ENCODE measurements at regions not wholly inside any gene's neighbourhood (a gene's known extent, or its start where the extent isn't known, plus 50 kb on each side); places are given as distances from the start of the nearest gene placed in this dataset.

GRCh38 chr7:19619122-19619521, 89.7 kb downstream of the POLR1F start:
- no peaks in the 10 kb centered on the region for H3K36me3 ChIP-seq (ENCODE audit: insufficient read depth, low read length)
- DNase-seq (ENCODE audit: low read depth), result no peak
- no peak for TF ChIP-seq CTCF (IDR thresholded peaks at IDR 0.05; ENCODE audit: insufficient read depth, low read depth, low read length)
- TF ChIP-seq EZH2 (IDR thresholded peaks at IDR 0.05; ENCODE audit: insufficient read depth, low read length), result no peak
- FAIRE-seq, result no peak
- H3K27me3 ChIP-seq (ENCODE audit: insufficient read depth, low read length), result no peaks in the 10 kb centered on the region
- H3K9ac ChIP-seq (ENCODE audit: low read length), result no peak overlapping the region
- H3K9me3 Mint-ChIP-seq (ENCODE audit: unreplicated experiment), result no peaks in the 10 kb centered on the region
- H2AFZ ChIP-seq (ENCODE audit: low read depth, low read length), result no peak overlapping the region
- H4K20me1 ChIP-seq (ENCODE audit: insufficient read depth, low read length), result no peaks in the 10 kb centered on the region
- no peak overlapping the region for H3K4me3 Mint-ChIP-seq (ENCODE audit: unreplicated experiment)
- no peaks in the 10 kb centered on the region for H3K9me3 ChIP-seq (ENCODE audit: insufficient read depth, low read depth, low read length)
- H3K27me3 Mint-ChIP-seq (ENCODE audit: low read depth, unreplicated experiment), result no peaks in the 10 kb centered on the region
- no peaks in the 10 kb centered on the region for H3K4me1 Mint-ChIP-seq (ENCODE audit: low read depth, unreplicated experiment)
- no peak overlapping the region for H3K27ac ChIP-seq (ENCODE audit: low read depth, low read length)
- no peaks in the 10 kb centered on the region for H3K4me1 ChIP-seq (ENCODE audit: insufficient read depth, low read length)
- no peak overlapping the region for H3K27ac Mint-ChIP-seq (ENCODE audit: unreplicated experiment)
- no peaks in the 10 kb centered on the region for H3K36me3 Mint-ChIP-seq (ENCODE audit: low read depth, unreplicated experiment)
- H3K4me3 ChIP-seq (ENCODE audit: insufficient read depth, low read depth, low read length), result no peak overlapping the region
- no peaks in the 10 kb centered on the region for H3K79me2 ChIP-seq (ENCODE audit: insufficient read depth, low read length)
- no peak overlapping the region for H3K4me2 ChIP-seq (ENCODE audit: low read length)

- Histone ChIP-seq H2AFZ (ENCODE audit: low read depth, low read length) (no peak overlapping the region), H3K4me1 (ENCODE audit: insufficient read depth, low read length) (no peaks in the 10 kb centered on the region), H3K9ac (ENCODE audit: low read length) (no peak overlapping the region), H3K4me2 (ENCODE audit: low read length) (no peak overlapping the region), H4K20me1 (ENCODE audit: insufficient read depth, low read length) (no peaks in the 10 kb centered on the region), H3K4me3 (ENCODE audit: insufficient read depth, low read depth, low read length) (no peak overlapping the region), H3K27ac (ENCODE audit: low read depth, low read length) (no peak overlapping the region), H3K9me3 (ENCODE audit: insufficient read depth, low read depth, low read length) (no peaks in the 10 kb centered on the region), H3K36me3 (ENCODE audit: insufficient read depth, low read length) (no peaks in the 10 kb centered on the region), H3K79me2 (ENCODE audit: insufficient read depth, low read length) (no peaks in the 10 kb centered on the region), H3K27me3 (ENCODE audit: insufficient read depth, low read length) (no peaks in the 10 kb centered on the region)
- peaks cover under 1% of the 10 kb centered on the region for H3K27me3 Mint-ChIP-seq (ENCODE audit: low read depth, unreplicated experiment)
- no peaks in the 10 kb centered on the region for H3K36me3 Mint-ChIP-seq (ENCODE audit: low read depth, unreplicated experiment)
- no peaks in the 10 kb centered on the region for H3K9me3 Mint-ChIP-seq (ENCODE audit: unreplicated experiment)
- H3K4me1 Mint-ChIP-seq (ENCODE audit: low read depth, unreplicated experiment), result no peaks in the 10 kb centered on the region
- DNase-seq (ENCODE audit: low read depth) (no peak), FAIRE-seq (no peak)
- no peak for TF ChIP-seq CTCF (IDR thresholded peaks at IDR 0.05; ENCODE audit: insufficient read depth, low read depth, low read length)
- TF ChIP-seq EZH2 (IDR thresholded peaks at IDR 0.05; ENCODE audit: insufficient read depth, low read length), result no peak
- H3K4me3 Mint-ChIP-seq (ENCODE audit: unreplicated experiment), result no peak overlapping the region
- H3K27ac Mint-ChIP-seq (ENCODE audit: unreplicated experiment), result no peak overlapping the region
Measured at GRCh38 chr7:19617901-19618300, 90.9 kb downstream of the POLR1F start.

- DNase-seq (ENCODE audit: low read depth), result no peak
Measured at GRCh38 chr7:19610194-19610943, 98.5 kb downstream of the POLR1F start.

More at GRCh38 chr7:19610194-19610943, 98.5 kb downstream of the POLR1F start:
- Mint-ChIP-seq H3K4me1 (ENCODE audit: low read depth, unreplicated experiment) (no peaks in the 10 kb centered on the region), H3K27me3 (ENCODE audit: low read depth, unreplicated experiment) (peaks cover 2% of the 10 kb centered on the region), H3K9me3 (ENCODE audit: unreplicated experiment) (no peaks in the 10 kb centered on the region), H3K4me3 (ENCODE audit: unreplicated experiment) (no peak overlapping the region), H3K36me3 (ENCODE audit: low read depth, unreplicated experiment) (no peaks in the 10 kb centered on the region), H3K27ac (ENCODE audit: unreplicated experiment) (no peak overlapping the region)
- no peaks in the 10 kb centered on the region for H3K36me3 ChIP-seq (ENCODE audit: insufficient read depth, low read length)
- no peaks in the 10 kb centered on the region for H3K4me1 ChIP-seq (ENCODE audit: insufficient read depth, low read length)
- no peak for FAIRE-seq
- H3K9me3 ChIP-seq (ENCODE audit: insufficient read depth, low read depth, low read length), result no peaks in the 10 kb centered on the region
- no peaks in the 10 kb centered on the region for H3K79me2 ChIP-seq (ENCODE audit: insufficient read depth, low read length)
- no peak overlapping the region for H3K27ac ChIP-seq (ENCODE audit: low read depth, low read length)
- H3K4me2 ChIP-seq (ENCODE audit: low read length), result no peak overlapping the region
- no peak overlapping the region for H3K9ac ChIP-seq (ENCODE audit: low read length)
- TF ChIP-seq EZH2 (IDR thresholded peaks at IDR 0.05; ENCODE audit: insufficient read depth, low read length) (no peak), CTCF (IDR thresholded peaks at IDR 0.05; ENCODE audit: insufficient read depth, low read depth, low read length) (no peak)
- no peak overlapping the region for H2AFZ ChIP-seq (ENCODE audit: low read depth, low read length)
- no peak overlapping the region for H3K4me3 ChIP-seq (ENCODE audit: insufficient read depth, low read depth, low read length)
- H4K20me1 ChIP-seq (ENCODE audit: insufficient read depth, low read length), result no peaks in the 10 kb centered on the region
- H3K27me3 ChIP-seq (ENCODE audit: insufficient read depth, low read length), result no peaks in the 10 kb centered on the region
